Skin of body (tissue), 1 donor: ENCODE measurements at regions not wholly inside any gene's neighbourhood (a gene's known extent, or its start where the extent isn't known, plus 50 kb on each side); places are given as distances from the start of the nearest gene placed in this dataset.

Experiments
- DNase-seq: peaks from one replicate; lab custom pipeline; 2025; lab: John Stamatoyannopoulos, UW

DNA sequence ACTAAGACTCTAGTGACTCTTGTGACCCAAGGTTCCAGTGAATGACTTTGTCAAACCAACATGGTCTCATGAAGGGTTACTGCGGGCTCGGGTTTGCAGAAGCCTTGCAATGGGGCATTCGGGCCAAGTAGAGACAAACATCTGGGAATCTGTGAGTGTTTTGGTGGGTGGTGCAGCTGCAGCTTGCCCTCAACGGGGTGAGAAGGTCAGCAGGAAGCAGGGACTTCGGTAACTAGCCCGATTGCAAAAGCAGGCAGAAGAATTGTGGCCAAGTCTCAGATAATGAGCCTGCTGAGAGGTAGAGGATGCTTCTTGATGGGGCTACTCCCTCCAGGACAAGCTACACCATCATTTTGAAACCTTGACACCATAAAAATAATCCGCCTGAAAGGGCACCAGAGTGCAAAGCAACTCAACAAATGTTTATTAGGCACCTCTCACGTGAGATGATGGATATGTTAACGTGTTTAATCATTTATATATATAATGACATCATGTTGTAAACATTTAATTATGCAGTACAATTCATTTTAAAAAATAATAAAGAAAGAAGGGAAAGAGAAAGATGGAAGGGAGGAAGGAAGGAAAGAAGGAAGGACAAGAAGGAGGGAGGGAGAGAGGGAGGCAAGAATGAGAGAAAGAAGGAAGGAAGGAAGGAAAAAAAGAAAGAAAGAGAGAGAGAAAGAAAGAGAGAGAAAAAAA lies 263.9 kb upstream of the IGF1R start:
- no peak for DNase-seq

DNA sequence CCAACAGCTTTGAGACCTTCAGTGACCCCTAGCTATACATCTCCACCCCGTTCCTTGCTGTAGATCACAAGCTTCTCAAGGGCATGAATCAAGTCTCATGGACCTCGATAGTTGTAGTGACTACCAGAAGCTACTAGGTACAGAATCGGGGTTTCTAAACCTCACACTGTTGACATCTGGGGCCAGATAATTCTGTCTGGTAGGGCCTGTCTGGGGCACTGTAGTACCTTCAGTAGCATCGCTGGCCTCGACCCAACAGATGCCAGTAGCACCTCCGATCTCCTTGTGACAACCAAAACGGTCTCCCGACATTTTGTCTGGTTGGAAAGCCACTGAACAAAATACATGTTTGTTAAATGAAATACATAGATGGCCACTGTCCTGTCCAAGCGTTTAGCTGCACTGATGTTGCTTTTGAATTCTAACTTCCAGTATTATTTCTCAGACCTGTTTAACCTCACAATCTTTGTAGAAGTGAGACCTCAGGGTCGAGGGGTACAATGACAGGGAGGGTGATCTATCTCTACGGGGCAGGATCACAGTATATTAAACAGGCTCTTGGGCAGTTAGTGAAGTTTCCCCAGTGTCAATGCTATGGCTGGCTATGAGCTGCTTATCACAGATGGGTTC lies 262.5 kb upstream of the IGF1R start:
- no peak for DNase-seq

DNA sequence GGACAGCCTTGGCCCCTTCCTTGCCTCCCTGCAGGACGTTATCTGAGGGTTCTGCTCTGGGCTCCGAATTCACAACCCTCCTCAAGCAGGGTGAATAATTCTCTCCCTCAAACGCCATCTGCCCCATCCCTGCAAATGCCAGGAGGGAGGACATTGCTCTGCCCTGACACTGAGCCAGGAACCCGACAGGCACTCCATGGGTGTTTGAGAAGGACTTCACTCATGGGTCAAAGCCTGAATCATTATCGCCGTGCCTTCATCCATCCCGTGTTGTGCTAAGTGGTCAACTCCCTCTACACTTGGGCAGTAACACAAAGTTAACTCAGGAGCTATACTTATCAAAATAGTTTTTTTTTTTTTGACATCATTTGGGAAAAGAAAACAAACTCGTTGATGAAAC lies 261.8 kb upstream of the IGF1R start:
- DNase-seq, result no peak

DNA sequence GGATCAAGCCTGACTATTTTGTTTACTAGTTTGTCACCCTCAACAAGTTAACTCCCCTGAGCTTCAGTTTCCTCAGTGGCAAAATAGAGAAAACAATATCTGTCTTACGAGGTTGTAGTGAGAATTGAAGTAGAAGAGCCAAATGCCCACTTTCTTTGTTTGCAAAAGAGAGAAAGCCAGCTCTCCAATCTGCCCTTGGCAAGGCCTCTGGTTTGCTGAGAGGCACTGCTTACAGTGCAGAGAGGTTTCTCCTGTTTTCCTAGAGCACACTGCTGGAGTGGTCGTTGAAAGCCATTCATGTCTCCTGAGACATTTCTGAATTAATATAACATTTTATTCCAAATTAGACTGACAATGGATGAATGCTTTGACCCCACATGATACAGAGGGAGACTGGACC lies 260.5 kb upstream of the IGF1R start:
- no peak for DNase-seq

DNA sequence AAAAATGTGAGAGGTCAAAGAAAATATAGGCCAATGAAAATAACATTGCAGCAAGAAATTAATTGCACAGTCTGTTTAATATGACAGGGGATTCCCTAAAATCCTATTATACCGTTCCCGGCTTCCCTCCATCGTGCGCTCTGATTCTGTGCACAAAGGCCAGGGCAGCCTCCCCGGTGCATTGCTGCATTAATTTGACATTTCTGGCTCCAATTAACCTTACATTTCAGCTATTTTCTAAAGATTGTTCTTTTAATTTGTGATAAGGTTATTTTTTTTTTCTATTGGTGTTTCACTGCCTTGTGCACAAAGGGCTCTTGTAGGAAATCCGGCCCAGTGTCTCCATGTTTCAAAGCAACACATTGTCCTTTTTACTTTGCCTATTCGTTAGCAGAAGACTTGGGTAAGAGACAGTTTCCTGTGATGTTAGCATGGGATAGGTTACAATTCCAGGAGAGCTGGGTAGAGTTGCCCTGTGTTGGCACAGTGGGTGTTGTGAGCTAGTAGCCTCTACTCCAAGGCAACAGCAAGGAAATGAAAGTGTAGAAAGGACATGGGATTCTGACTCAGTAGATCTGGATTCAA lies 257.3 kb upstream of the IGF1R start:
- no peak for DNase-seq

DNA sequence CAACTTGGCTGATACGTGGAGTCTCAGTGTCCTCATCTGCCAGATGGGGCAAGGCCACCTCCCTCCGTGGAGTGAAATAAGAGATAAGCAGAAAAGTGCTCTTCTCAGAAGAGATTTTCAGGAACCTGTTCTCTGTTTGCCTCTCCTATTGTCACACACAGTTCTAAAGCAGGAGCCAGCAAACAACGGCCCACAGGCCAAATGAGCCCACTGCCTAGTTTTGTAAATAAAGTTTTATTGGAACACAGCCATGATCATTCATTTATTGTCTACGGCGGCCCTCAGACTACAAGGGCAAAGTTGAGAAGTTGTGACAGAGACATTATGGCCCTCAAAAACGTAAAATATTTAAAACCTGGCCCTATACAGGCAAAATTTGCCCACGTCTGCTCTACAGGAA lies 256.8 kb upstream of the IGF1R start:
- DNase-seq, result no peak

DNA sequence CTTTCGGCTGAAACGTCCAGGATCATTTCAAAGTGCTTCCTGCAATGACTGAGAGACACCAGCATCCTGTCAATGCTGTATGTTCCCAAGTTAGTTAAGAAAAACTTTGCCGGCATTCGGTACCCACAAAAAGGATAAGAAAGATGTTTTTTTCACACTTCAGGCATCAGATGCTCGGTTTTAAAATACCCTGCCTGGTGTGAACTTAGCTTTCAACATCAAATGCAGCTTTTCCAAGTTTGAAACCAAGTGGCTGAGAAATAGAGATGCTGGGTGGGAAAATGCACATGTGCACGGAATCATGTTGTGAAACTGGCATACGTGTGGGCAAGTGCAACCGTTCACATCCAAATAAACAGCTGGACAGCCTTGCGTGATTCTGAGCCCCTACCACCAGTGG lies 254.9 kb upstream of the IGF1R start:
- no peak for DNase-seq

DNA sequence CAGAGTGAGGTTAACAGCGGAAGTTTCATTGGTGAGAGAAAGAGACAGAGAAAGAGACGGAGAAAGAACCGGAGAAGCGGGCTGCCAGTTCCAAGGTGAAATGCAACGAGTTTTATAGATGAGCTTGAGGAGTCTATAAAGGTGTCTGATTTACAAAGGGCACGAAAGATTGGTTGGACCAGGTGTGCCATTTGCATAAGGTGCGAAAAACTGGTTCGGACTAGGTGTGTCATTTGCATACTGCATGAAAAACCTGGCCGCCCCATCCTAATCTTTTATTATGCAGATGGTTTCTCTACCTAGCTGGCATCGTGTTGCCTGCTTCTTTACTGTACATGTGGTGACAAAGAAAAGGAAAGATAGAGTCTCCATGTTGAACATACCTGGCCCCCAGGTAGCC lies 253.8 kb upstream of the IGF1R start:
- DNase-seq, result no peak

DNA sequence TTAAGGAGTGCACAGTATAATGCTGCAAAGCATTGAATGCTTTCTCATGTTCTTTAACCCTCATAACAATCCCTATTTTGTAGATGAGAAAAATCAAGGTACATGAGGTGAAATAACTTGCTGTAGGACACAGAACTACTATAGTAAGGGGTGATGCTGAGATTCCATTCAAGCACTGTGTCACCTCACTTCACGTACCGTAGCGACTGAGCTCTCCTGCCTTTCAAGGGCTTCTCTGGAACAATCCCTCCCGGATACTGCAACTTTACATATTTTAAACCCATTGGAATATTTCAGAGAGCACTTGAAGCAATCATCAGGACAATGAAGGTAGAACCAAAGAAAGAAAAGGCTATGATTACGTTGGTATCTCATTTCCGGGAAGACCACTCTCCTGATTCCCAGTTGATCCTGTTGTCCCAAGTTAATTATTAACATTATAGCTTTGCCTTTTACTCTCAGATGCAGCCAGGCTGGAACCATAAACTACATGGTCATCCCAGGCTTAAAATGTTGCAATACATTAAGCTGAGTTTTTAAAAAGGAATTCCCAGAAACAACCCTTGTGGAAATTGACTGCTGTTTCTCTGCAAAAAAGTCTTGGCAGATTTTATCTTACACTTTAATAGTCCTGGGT lies 252.2 kb upstream of the IGF1R start:
- DNase-seq, result no peak

DNA sequence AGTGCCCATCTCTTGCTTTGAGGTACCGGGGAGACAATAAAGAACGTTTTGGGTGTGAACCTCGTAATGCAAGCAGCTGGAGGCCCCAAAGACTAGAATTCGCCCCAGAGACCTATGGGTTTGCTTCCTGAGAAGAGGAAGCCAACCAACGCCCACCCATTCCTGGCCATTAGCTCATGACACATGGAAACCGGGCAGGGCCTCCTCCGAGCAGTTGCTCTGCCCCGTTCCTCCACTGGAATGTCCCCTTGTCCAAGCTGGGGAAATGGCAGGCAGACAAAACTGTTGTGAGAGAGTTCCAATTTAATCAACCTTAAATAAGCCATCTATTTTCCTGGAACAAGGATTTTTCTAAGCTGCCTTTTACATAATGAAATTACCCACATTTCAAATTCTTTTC lies 250.9 kb upstream of the IGF1R start:
- DNase-seq, result no peak

DNA sequence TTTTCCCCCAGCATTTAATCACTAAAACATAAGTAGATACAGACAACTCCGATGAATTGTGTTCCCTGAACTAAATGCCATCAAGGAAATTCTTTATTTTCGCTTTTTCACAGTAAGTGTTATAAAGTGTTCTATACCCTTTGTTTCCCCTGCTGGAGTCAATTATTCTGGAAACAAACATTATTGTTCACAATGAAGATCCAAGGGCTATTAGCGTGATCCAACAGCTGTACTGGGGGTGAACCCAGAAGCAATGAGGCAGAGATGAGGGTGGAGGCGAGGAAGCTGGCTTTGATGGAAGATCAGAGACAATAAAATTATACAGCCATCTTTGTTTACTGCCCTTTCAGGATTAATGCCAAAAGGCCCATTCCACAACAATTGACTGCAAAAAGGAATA lies 250.3 kb upstream of the IGF1R start:
- no peak for DNase-seq

DNA sequence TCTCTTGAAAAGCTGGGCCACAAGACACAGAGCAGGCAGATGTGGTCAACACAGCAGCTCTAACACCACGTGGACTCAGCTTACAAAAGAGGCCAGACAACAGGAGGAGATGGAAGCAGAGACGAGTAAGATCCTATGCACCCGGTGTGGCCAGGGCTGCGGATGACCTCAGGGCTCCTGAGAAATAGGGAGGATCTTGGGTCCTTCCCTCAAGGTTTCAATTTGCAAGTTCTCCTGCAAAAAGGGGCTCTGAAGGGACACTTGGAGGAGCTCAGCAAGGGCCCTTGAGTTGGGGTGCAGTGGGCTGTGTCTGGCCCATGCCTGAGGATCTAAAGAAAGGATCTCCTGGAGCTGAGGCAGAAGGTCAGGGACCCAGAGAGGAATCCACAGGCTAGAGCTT lies 249.5 kb upstream of the IGF1R start:
- no peak for DNase-seq

DNA sequence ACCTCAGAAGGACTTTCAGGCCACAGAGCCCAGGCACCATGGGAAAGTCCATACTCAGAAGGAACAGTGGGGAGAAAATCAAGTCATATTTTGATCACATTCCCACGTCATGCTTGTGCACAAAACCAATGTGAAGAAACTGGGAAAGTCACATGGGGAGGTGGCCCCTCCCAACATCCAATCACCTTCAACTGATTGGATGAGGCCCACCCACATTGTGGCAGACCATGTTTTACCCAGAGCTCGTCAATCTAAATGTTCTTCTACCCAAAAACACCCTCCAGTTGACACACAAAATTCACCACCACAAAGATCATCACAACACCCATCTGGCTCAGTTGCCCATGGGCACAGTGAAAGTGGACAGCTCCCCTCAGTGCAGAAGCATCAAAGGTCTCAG lies 248.2 kb upstream of the IGF1R start:
- no peak for DNase-seq

DNA sequence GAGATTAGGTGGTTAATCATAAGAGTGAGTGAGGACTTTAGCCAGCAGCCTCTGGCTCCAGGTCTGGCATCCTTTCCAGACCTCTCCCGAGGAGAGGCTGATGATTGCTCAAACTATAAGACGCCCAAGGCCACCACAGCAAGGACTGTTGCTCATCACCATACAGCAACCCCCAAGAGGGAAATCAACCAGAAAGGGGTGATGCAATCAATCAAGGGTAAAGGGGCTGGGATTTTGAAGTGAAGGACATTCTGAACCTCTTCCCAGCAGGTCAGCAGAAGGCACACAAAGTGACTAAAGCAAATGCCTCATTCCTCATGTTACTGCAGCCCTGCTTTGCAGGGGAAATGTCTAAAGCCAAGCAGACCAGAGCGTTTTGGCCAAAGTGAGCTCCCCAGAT lies 247.3 kb upstream of the IGF1R start:
- no peak for DNase-seq

DNA sequence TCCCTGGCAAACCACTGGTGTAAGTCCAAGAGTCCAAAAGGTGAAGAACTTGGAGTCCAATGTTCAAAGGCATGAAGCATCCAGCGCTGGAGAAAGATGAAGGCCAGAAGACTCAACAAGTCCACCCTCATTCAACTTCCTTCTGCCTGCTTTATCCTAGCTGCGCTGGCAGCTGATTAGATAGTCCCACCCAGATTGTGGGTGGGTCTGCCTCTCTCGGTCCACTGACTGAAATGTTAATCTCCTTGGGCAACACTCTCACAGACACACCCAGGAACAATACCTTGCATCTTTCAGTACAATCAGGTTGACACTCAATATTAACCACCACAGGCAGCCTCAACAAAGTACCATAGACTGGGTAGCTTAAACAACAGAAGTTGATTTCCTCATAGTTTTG lies 245.9 kb upstream of the IGF1R start:
- DNase-seq, result no peak

DNA sequence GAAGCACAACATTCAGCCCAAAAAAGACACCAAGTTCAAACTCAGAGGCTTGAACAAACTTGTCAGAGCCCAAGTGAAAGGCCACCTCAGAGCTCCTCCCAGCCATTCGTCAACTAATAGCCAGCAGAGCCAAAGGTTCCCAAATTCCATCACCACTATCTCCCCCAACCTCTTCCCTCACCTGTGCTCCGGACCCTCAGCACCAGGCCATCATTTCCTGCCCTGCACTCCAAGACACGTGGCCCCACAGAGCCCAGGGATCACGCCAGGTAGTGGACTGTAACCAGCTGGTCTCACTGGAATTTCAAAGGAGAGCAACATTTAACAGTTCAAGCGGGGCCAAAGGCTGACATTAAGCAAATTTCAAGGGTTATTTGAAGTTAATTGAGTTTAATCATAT lies 245.2 kb upstream of the IGF1R start:
- DNase-seq, result no peak

DNA sequence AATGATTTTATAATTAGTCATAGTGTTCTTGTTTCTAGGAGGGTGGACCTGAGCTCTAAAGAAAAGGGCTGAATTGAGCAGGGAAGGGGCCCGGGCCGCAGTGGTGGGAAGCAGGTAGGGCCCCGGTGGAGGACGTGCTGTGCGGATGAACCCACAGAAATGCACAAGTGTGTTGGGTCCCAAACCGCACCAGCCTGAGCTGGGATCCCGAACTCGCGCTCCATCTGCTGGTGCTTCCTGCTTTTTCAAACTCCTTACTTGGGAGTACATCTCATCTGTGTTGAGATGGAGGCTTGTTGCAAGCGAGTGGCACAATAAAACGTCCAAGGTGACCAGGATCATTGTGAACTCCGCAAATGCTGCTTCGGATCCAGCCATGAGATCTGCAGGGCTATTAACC lies 244.8 kb upstream of the IGF1R start:
- no peak for DNase-seq

DNA sequence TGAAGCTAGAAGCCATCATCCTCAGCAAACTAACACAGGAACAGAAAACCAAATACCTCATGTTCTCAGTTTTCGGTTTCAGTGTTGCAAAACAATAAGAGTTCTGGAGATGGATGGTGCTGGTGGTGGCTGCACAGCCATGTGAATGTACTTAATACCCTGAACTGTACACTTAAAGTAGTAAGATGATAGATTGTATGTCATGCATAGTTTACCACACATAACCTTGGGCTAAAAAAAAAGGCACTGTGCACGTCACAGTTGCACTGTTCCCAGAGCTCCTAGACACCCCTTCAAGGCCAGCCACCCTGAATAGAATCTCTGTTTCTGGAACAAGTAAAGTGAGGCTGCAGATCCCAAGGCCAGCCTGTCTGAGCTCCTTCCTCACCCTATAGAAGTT lies 243.3 kb upstream of the IGF1R start:
- DNase-seq, result no peak

DNA sequence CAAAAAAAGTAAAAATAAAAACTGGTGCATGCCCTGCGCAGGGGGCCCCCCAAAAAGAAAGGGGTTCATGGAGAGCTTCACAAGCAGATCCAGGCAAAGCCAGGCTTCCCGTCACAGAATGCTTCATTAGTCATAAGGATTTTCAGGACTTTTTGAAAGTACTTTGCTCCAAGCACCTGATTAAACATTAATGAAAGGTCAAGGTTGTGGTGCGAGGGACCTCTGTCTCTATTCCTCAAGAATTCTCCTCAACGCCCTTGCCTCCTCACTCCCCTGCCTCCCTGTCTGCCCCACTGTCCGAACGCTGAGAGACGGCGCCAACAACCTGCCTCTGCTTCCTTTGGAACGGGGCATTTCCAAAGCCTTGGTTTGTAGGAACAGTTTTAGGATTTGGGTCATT lies 240.1 kb upstream of the IGF1R start:
- no peak for DNase-seq

DNA sequence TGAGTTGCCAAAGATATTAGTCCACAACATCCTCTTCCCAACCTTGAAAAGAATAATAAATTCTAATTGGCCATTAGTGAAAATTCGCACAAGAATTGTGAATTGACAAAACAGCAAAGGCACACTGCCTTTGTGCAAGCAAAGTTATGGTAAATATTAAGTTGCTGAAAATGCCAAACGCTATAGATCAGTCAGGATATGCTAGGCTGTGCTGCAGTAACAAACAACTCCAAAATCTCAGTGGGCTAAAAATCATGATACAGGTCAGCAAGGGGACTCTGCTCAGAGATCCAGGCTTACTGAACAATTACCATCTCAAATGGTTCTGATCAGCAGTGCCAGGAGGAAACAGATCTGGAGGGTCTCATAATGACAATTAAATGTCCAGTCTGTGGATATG lies 238.0 kb upstream of the IGF1R start:
- no peak for DNase-seq

DNA sequence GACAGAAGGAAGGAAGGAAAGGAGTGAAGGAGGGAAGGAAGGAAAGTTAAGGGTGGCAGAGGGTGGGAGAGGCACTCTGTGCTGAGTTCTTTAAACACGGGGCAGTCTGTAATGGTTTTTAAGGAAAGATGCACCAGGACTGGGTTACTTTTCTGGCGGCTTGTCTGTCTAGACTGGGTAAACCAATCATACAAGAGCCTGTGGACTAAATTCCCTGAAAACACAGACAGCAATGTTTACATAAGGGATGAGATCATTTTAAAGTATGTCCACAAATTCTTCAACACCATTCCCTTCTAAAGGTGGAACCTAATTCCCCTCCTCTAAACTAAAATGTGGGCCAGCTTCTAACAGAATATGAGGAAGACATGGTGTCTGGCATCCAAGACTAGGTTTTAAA lies 235.5 kb upstream of the IGF1R start:
- DNase-seq, result no peak

DNA sequence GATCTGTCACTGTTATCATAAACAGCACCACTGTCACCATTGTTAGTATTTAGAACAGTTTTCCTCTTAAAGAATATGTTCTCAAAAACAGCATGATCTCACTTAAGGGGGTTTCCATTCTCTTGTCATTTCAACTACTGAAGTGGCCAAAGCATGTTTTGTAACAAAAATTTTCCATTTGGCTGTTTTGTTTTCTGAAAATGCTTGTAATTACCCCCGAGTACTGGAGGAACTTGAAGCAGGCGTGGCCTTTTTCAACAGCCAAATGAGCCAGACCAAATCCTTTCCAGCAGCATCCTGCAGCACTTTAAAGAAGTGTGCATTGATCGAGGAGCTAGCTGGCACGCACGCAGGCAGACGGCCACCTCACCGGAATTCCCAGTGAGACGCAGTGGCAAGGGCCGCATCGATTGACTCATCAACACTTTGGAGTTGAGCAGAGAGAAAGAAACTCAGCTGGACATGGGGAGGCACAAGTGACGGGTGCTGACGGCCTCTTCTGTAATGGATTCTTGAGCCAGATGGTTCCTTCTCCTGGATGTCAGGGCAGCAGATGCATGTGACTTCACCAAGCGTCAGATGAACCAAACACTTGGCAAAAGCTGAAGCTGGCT lies 234.3 kb upstream of the IGF1R start:
- no peak for DNase-seq
